ENCODE measurements at regions not wholly inside any gene's neighbourhood (a gene's known extent, or its start where the extent isn't known, plus 50 kb on each side); places are given as distances from the start of the nearest gene placed in this dataset.
A peak's percentile ranks its signal among the peaks of the same experiment; 100 is the strongest.

GRCh38 chr2:203814661-203815540 lies 52.7 kb upstream of the CTLA4 start:
- DNase-seq: peak; percentile 54

- no peak for DNase-seq
Observed at GRCh38 chr2:203815541-203815898, 52.1 kb upstream of the CTLA4 start.

GRCh38 chr2:203817147-203817546 lies 50.4 kb upstream of the CTLA4 start:
- DNase-seq: no peak
